HCT116 (cell line): ENCODE measurements at regions not wholly inside any gene's neighbourhood (a gene's known extent, or its start where the extent isn't known, plus 50 kb on each side); places are given as distances from the start of the nearest gene placed in this dataset.

Source experiments
- ATAC-seq: fragments of 200-7000 bp; cut with Tn5 transposase; 2 replicates; pipeline ENCODE4 v1.9.1; 2020; ENCODE audit warnings: mild to moderate bottlenecking, moderate library complexity
- BruUV-seq: library from RNA; stranded (reverse); fragments of 400-500 nt; replicated peaks from 2 replicates; lab custom pipeline; 2021; lab: Mats Ljungman, UMichigan
- CTCF ChIA-PET: fragments of 300-600 bp; sonication (Branson Sonifier 250); formaldehyde crosslinking; loops from one replicate; lab custom pipeline; 2021; ENCODE audit warnings: antibody characterized with exemption; lab: Charles Lee
- POLR2A ChIA-PET: fragments of 300-600, 350-600 bp; sonication (Branson Sonifier 250); formaldehyde crosslinking; loops from one replicate; lab custom pipeline; 2021; ENCODE audit warnings: antibody characterized with exemption; lab: Charles Lee
- RAD21 ChIA-PET, 2 experiments: fragments of 300-600 bp; sonication (Branson Sonifier 250); formaldehyde crosslinking; loops; one replicate each; lab custom pipeline; 2023; ENCODE audit warnings: low total read pairs in 2 of 2; ENCODE audit not compliant: uncharacterized antibody in 2 of 2, unreplicated experiment in 2 of 2, low non-redundant PET in 1 of 2; lab: Charles Lee
- DNase-seq: peaks from one replicate; pipeline ENCODE4 v3.0.0-alpha.2; 2010; ENCODE audit warnings: low read depth, low spot score
- H2AFZ ChIP-seq: fragments of 200-600 bp; shearing (Covaris generic), sonication (generic); 2 replicates; pipeline ENCODE4 v1.6.1; 2017; ENCODE audit warnings: low read depth, mixed run types, mixed read lengths, antibody characterized with exemption, low read length; ENCODE audit not compliant: poor library complexity, severe bottlenecking
- H3K27ac ChIP-seq: 2 replicates; pipeline ENCODE4 v1.5.1; 2012; ENCODE audit warnings: low read depth, low read length
- H3K27me3 ChIP-seq: fragments of 200-600 bp; sonication (generic); 2 replicates; pipeline ENCODE4 v1.6.1; 2016; ENCODE audit warnings: mixed run types, low read length, mixed read lengths; ENCODE audit not compliant: insufficient read depth
- H3K36me3 ChIP-seq, 2 experiments: fragments of 200-500 bp in 1 of 2; fragments of 200-600 bp in 1 of 2; sonication (Bioruptor generic) in 1 of 2; sonication (generic) in 1 of 2; 2 replicates each; pipeline versions ENCODE4 v1.5.1 to v1.6.1; 2014 to 2016; ENCODE audit warnings: low read length in 2 of 2, inconsistent platforms in 1 of 2, mixed read lengths in 1 of 2, mixed run types in 1 of 2; ENCODE audit not compliant: insufficient read depth in 2 of 2, control insufficient read depth in 1 of 2
- H3K4me1 ChIP-seq, 2 experiments: fragments of 200-600 bp in 1 of 2; sonication (generic) in 1 of 2; 2 replicates each; pipeline versions ENCODE4 v1.5.1 to v1.6.1; 2012 to 2017; ENCODE audit warnings: low read length in 2 of 2, inconsistent platforms in 1 of 2, mild to moderate bottlenecking in 1 of 2, mixed read lengths in 1 of 2, mixed run types in 1 of 2, moderate library complexity in 1 of 2; ENCODE audit not compliant: insufficient read depth in 2 of 2, control insufficient read depth in 1 of 2
- H3K4me2 ChIP-seq: fragments of 200-600 bp; sonication (generic); 2 replicates; pipeline ENCODE4 v1.6.1; 2017; ENCODE audit warnings: mixed run types, low read length, mixed read lengths
- H3K4me3 ChIP-seq, 2 experiments: fragments of 200-600 bp in 1 of 2; sonication (generic) in 1 of 2; replicated peaks in 1 of 2; 2 replicates each; pipeline ENCODE4 v1.5.1; 2011 to 2016; ENCODE audit warnings: low read length in 2 of 2, control low read depth in 1 of 2, low read depth in 1 of 2, mild to moderate bottlenecking in 1 of 2, mixed read lengths in 1 of 2, mixed run types in 1 of 2
- H3K79me2 ChIP-seq: fragments of 200-600 bp; sonication (generic); 2 replicates; pipeline ENCODE4 v1.6.1; 2017; ENCODE audit warnings: mild to moderate bottlenecking, mixed run types, low read length, moderate library complexity, mixed read lengths; ENCODE audit not compliant: insufficient read depth
- H3K9ac ChIP-seq: fragments of 200-600 bp; sonication (generic); 2 replicates; pipeline ENCODE4 v1.6.1; 2016; ENCODE audit warnings: low read length, mixed read lengths
- H3K9me2 ChIP-seq: fragments of 200-600 bp; sonication (generic), shearing (Covaris generic); 2 replicates; pipeline ENCODE4 v1.6.1; 2017; ENCODE audit warnings: mixed run types, mild to moderate bottlenecking, moderate library complexity; ENCODE audit not compliant: insufficient read depth
- H3K9me3 ChIP-seq, 2 experiments: fragments of 200-500 bp in 1 of 2; fragments of 200-600 bp in 1 of 2; sonication (Bioruptor generic) in 1 of 2; sonication (generic) in 1 of 2; 2 replicates each; pipeline ENCODE4 v1.6.1; 2014 to 2017; ENCODE audit warnings: low read length in 2 of 2, mixed read lengths in 2 of 2, inconsistent platforms in 1 of 2, low read depth in 1 of 2, mild to moderate bottlenecking in 1 of 2, mixed run types in 1 of 2, moderate library complexity in 1 of 2; ENCODE audit not compliant: control insufficient read depth in 1 of 2, insufficient read depth in 1 of 2
- H4K20me1 ChIP-seq: fragments of 200-600 bp; sonication (generic), shearing (Covaris generic); 2 replicates; pipeline ENCODE4 v1.6.1; 2017; ENCODE audit warnings: mixed run types, mild to moderate bottlenecking, moderate library complexity; ENCODE audit not compliant: insufficient read depth
- ATF3 ChIP-seq: IDR thresholded peaks from 2 replicates; pipeline ENCODE4 v1.6.1; 2012
- CBX3 ChIP-seq: IDR thresholded peaks from 2 replicates; pipeline ENCODE4 v1.6.1; 2012; ENCODE audit warnings: low read depth
- ELF1 ChIP-seq: IDR thresholded peaks from 2 replicates; pipeline ENCODE4 v1.6.1; 2012; ENCODE audit warnings: low read depth, borderline replicate concordance
- EZH2 ChIP-seq: fragments of 200-600 bp; sonication (generic); IDR thresholded peaks from 2 replicates; pipeline ENCODE4 v1.6.1; 2017; ENCODE audit warnings: antibody characterized with exemption, mixed run types
- FOSL1 ChIP-seq: IDR thresholded peaks from 2 replicates; pipeline ENCODE4 v1.6.1; 2012; ENCODE audit warnings: low read depth
- JUND ChIP-seq: IDR thresholded peaks from 2 replicates; pipeline ENCODE4 v1.6.1; 2012
- POLR2A ChIP-seq: IDR thresholded peaks from 2 replicates; pipeline ENCODE4 v1.7.0; 2011; ENCODE audit warnings: borderline replicate concordance; ENCODE audit not compliant: insufficient read depth, insufficient read length; ENCODE audit errors: extremely low read depth
- POLR2AphosphoS5 ChIP-seq: IDR thresholded peaks from 2 replicates; pipeline ENCODE4 v1.6.1; 2011; ENCODE audit warnings: mild to moderate bottlenecking, low read depth, low read length, moderate library complexity
- RAD21 ChIP-seq: IDR thresholded peaks from 2 replicates; pipeline ENCODE4 v1.6.1; 2012; ENCODE audit warnings: low read depth, mild to moderate bottlenecking
- REST ChIP-seq: IDR thresholded peaks from 2 replicates; pipeline ENCODE4 v1.6.1; 2012; ENCODE audit warnings: low read depth
- SIN3A ChIP-seq: IDR thresholded peaks from 2 replicates; pipeline ENCODE4 v1.6.1; 2012; ENCODE audit warnings: low read depth
- SRF ChIP-seq: IDR thresholded peaks from 2 replicates; pipeline ENCODE4 v1.6.1; 2012; ENCODE audit warnings: low read depth
- TCF7L2 ChIP-seq: IDR thresholded peaks from 2 replicates; pipeline ENCODE4 v1.7.0; 2011; ENCODE audit warnings: borderline replicate concordance, inconsistent platforms; ENCODE audit not compliant: insufficient read depth, insufficient read length; ENCODE audit errors: extremely low read depth
- YY1 ChIP-seq: IDR thresholded peaks from 2 replicates; pipeline ENCODE4 v1.6.1; 2011; ENCODE audit warnings: low read length, low read depth, moderate library complexity, mild to moderate bottlenecking; ENCODE audit not compliant: insufficient replicate concordance; ENCODE audit errors: extremely low read depth
- ZBTB33 ChIP-seq: IDR thresholded peaks from 2 replicates; pipeline ENCODE4 v1.6.1; 2011; ENCODE audit warnings: mild to moderate bottlenecking, low read length, moderate library complexity; ENCODE audit not compliant: insufficient replicate concordance; ENCODE audit errors: extremely low read depth
- ZFX ChIP-seq: fragments of 450-650 bp; IDR thresholded peaks from 2 replicates; pipeline ENCODE4 v1.6.1; 2017
- ZNF274 ChIP-seq: fragments of 200-500 bp; sonication (Bioruptor generic); IDR thresholded peaks from 2 replicates; pipeline ENCODE4 v1.6.1; 2014; ENCODE audit warnings: mild to moderate bottlenecking, low read depth, low read length, inconsistent platforms
- intact Hi-C: fragments of 100-400 bp; cut with micrococcal nuclease; formaldehyde crosslinking; loops from 2 replicates; pipeline ENCODE4 v1.10.0; 2022

- H3K36me3 ChIP-seq, result no peaks in the 10 kb centered on the region
- no peak overlapping the region for H3K4me3 ChIP-seq
- intact Hi-C loops, result loop anchor here (10.0 kb wide), 1 partner anchor 57 kb away; no protein-coding TSS in a partner anchor
- no peak overlapping the region for H2AFZ ChIP-seq
- no peaks in the 10 kb centered on the region for H3K27me3 ChIP-seq
- H3K4me1 ChIP-seq, result peaks cover 0 to 33% of the 10 kb centered on the region in 2 experiments; a peak in 2 of 4 replicates
- H3K9me3 ChIP-seq, result no peaks in the 10 kb centered on the region
- H3K9me2 ChIP-seq, result no peaks in the 10 kb centered on the region
- H3K4me2 ChIP-seq, result no peak overlapping the region
- no peaks in the 10 kb centered on the region for H3K79me2 ChIP-seq
- ChIA-PET RAD21 (no interaction called here), POLR2A (no interaction called here), CTCF (no interaction called here)
- H3K9ac ChIP-seq, result no peak overlapping the region
- no peak for TF ChIP-seq SRF
- no TSS peak for BruUV-seq
- ATAC-seq, result no peak
- no peak for DNase-seq
- no peaks in the 10 kb centered on the region for H4K20me1 ChIP-seq
- H3K27ac ChIP-seq, result no peak overlapping the region
Measured at GRCh38 chr20:17021481-17021880, 205.4 kb upstream of the PCSK2 start.

GRCh38 chr20:17023036-17023435 is 203.8 kb upstream of the PCSK2 start:
- Histone ChIP-seq H4K20me1 (no peaks in the 10 kb centered on the region), H3K9me2 (no peaks in the 10 kb centered on the region), H3K27me3 (no peaks in the 10 kb centered on the region), H3K4me2 (peak overlapping the region; percentile 66; the same call in 1 of the 2 replicates), H3K36me3 (no peaks in the 10 kb centered on the region), H3K9ac (no peak overlapping the region), H3K4me3 (no peak overlapping the region), H3K27ac (no peak overlapping the region), H3K4me1 (peaks cover 0 to 35% of the 10 kb centered on the region in 2 experiments; a peak in 2 of 4 replicates), H3K79me2 (no peaks in the 10 kb centered on the region), H3K9me3 (no peaks in the 10 kb centered on the region), H2AFZ (no peak overlapping the region)
- DNase-seq (no peak), ATAC-seq (no peak)
- ChIA-PET POLR2A (no interaction called here), RAD21 (no interaction called here), CTCF (no interaction called here)
- intact Hi-C loops, result loop anchor here (10.0 kb wide), 1 partner anchor 58 kb away; no protein-coding TSS in a partner anchor
- no TSS peak for BruUV-seq
- TF ChIP-seq SRF, result no peak
- TF ChIP-seq RAD21, result no peak
- TF ChIP-seq ATF3, result no peak
- no peak for TF ChIP-seq YY1
- TF ChIP-seq ZFX, result no peak
- TF ChIP-seq ELF1, result no peak
- TF ChIP-seq POLR2AphosphoS5, result no peak
- no peak for TF ChIP-seq ZBTB33
- no peak for TF ChIP-seq SIN3A
- TF ChIP-seq EZH2, result no peak
- no peak for TF ChIP-seq ZNF274
- no peak for TF ChIP-seq CBX3
- TF ChIP-seq JUND, result no peak
- no peak for TF ChIP-seq TCF7L2
- no peak for TF ChIP-seq POLR2A
- TF ChIP-seq REST, result no peak
- no peak for TF ChIP-seq FOSL1
